HUES48 (cell line): ENCODE measurements at regions not wholly inside any gene's neighbourhood (a gene's known extent, or its start where the extent isn't known, plus 50 kb on each side); places are given as distances from the start of the nearest gene placed in this dataset.
"Not testable (repeated sequence)": the region's sequence is repeated elsewhere in the genome, so short reads cannot be mapped to it uniquely, and the experiment has no call there.

Experiments used
- H3K27ac ChIP-seq: one replicate; pipeline ENCODE4 v1.7.0; 2013; ENCODE audit warnings: low read depth, low read length, inconsistent platforms
- H3K27me3 ChIP-seq: 2 replicates; pipeline ENCODE4 v1.6.1; 2013; ENCODE audit warnings: mild to moderate bottlenecking, low read length; ENCODE audit not compliant: control insufficient read depth, insufficient read depth
- H3K36me3 ChIP-seq: 2 replicates; pipeline ENCODE4 v1.6.1; 2013; ENCODE audit warnings: low read length; ENCODE audit not compliant: control insufficient read depth, insufficient read depth
- H3K4me1 ChIP-seq: 2 replicates; pipeline ENCODE4 v1.6.1; 2013; ENCODE audit warnings: mild to moderate bottlenecking, low read length; ENCODE audit not compliant: control insufficient read depth, insufficient read depth
- H3K4me3 ChIP-seq: 2 replicates; pipeline ENCODE4 v1.5.1; 2013; ENCODE audit warnings: mild to moderate bottlenecking, low read depth, low read length
- H3K9ac ChIP-seq: 2 replicates; pipeline ENCODE4 v1.6.1; 2013; ENCODE audit warnings: mild to moderate bottlenecking, low read depth, low read length, moderate library complexity
- H3K9me3 ChIP-seq: 2 replicates; pipeline ENCODE4 v1.6.1; 2013; ENCODE audit warnings: low read length; ENCODE audit not compliant: control insufficient read depth, insufficient read depth

GRCh38 chr5:168142402-168142801 lies 149.0 kb upstream of the WWC1 start:
- H3K4me3 ChIP-seq: no peak overlapping the region
- no peak overlapping the region for H3K9ac ChIP-seq
- no peaks in the 10 kb centered on the region for H3K9me3 ChIP-seq
- H3K36me3 ChIP-seq: no peaks in the 10 kb centered on the region
- H3K4me1 ChIP-seq: 0 out of 2 replicates have a peak, but pooled peaks cover 9% of the 10 kb centered on the region
- H3K27ac ChIP-seq: no peak overlapping the region
- no peaks in the 10 kb centered on the region for H3K27me3 ChIP-seq

GRCh38 chr5:168143521-168143920 lies 147.9 kb upstream of the WWC1 start:
- not testable (repeated sequence) for H3K9ac ChIP-seq, H3K4me1 ChIP-seq, H3K27me3 ChIP-seq, H3K4me3 ChIP-seq, H3K36me3 ChIP-seq, H3K27ac ChIP-seq, H3K9me3 ChIP-seq

- H3K9me3 ChIP-seq: no peaks in the 10 kb centered on the region
- H3K27me3 ChIP-seq: no peaks in the 10 kb centered on the region
Observed at GRCh38 chr5:168147106-168147505, 144.3 kb upstream of the WWC1 start.

GRCh38 chr5:168147568-168148360 lies 143.7 kb upstream of the WWC1 start:
- H3K27me3 ChIP-seq: no peaks in the 10 kb centered on the region
- no peaks in the 10 kb centered on the region for H3K9me3 ChIP-seq
- H3K4me3 ChIP-seq: no peak overlapping the region
- no peak overlapping the region for H3K9ac ChIP-seq
- H3K27ac ChIP-seq: no peak overlapping the region
- H3K36me3 ChIP-seq: no peaks in the 10 kb centered on the region
- peaks cover 4% of the 10 kb centered on the region for H3K4me1 ChIP-seq

More at GRCh38 chr5:168147106-168147505, 144.3 kb upstream of the WWC1 start:
- no peak overlapping the region for H3K4me3 ChIP-seq
- peaks cover 4% of the 10 kb centered on the region for H3K4me1 ChIP-seq
- no peak overlapping the region for H3K9ac ChIP-seq
- no peaks in the 10 kb centered on the region for H3K36me3 ChIP-seq
- no peak overlapping the region for H3K27ac ChIP-seq

GRCh38 chr5:168151041-168151440 lies 140.4 kb upstream of the WWC1 start:
- Histone ChIP-seq H3K36me3 (no peaks in the 10 kb centered on the region), H3K4me3 (no peak overlapping the region), H3K9me3 (no peaks in the 10 kb centered on the region), H3K9ac (no peak overlapping the region), H3K27me3 (no peaks in the 10 kb centered on the region), H3K27ac (no peak overlapping the region), H3K4me1 (peaks cover 13% of the 10 kb centered on the region)

GRCh38 chr5:168152660-168153059 lies 138.8 kb upstream of the WWC1 start:
- no peak overlapping the region for H3K4me3 ChIP-seq
- H3K27ac ChIP-seq: no peak overlapping the region
- H3K9ac ChIP-seq: no peak overlapping the region
- no peaks in the 10 kb centered on the region for H3K27me3 ChIP-seq
- no peaks in the 10 kb centered on the region for H3K9me3 ChIP-seq
- no peaks in the 10 kb centered on the region for H3K36me3 ChIP-seq
- peaks cover 13% of the 10 kb centered on the region for H3K4me1 ChIP-seq

GRCh38 chr5:168153263-168153875 lies 138.1 kb upstream of the WWC1 start:
- Histone ChIP-seq H3K9ac (no peak overlapping the region), H3K9me3 (no peaks in the 10 kb centered on the region), H3K27ac (no peak overlapping the region), H3K36me3 (no peaks in the 10 kb centered on the region), H3K4me1 (peaks cover 9% of the 10 kb centered on the region), H3K27me3 (no peaks in the 10 kb centered on the region), H3K4me3 (no peak overlapping the region)

- Histone ChIP-seq H3K9me3 (no peaks in the 10 kb centered on the region), H3K36me3 (no peaks in the 10 kb centered on the region), H3K27ac (no peak overlapping the region), H3K4me3 (no peak overlapping the region), H3K27me3 (no peaks in the 10 kb centered on the region), H3K9ac (no peak overlapping the region), H3K4me1 (peaks cover 9% of the 10 kb centered on the region)
Observed at GRCh38 chr5:168153876-168154270, 137.6 kb upstream of the WWC1 start.

- no peak overlapping the region for H3K27ac ChIP-seq
- peaks cover 18% of the 10 kb centered on the region for H3K4me1 ChIP-seq
- H3K27me3 ChIP-seq: no peaks in the 10 kb centered on the region
- no peaks in the 10 kb centered on the region for H3K36me3 ChIP-seq
- H3K9me3 ChIP-seq: no peaks in the 10 kb centered on the region
- H3K9ac ChIP-seq: no peak overlapping the region
- no peak overlapping the region for H3K4me3 ChIP-seq
Observed at GRCh38 chr5:168155585-168155984, 135.9 kb upstream of the WWC1 start.

GRCh38 chr5:168156170-168156569 lies 135.3 kb upstream of the WWC1 start:
- Histone ChIP-seq H3K27ac (no peak overlapping the region), H3K4me3 (no peak overlapping the region), H3K27me3 (no peaks in the 10 kb centered on the region), H3K9me3 (no peaks in the 10 kb centered on the region), H3K4me1 (peaks cover 18% of the 10 kb centered on the region), H3K9ac (no peak overlapping the region), H3K36me3 (no peaks in the 10 kb centered on the region)

GRCh38 chr5:168157141-168157540 lies 134.3 kb upstream of the WWC1 start:
- peaks cover 18% of the 10 kb centered on the region for H3K4me1 ChIP-seq
- H3K36me3 ChIP-seq: no peaks in the 10 kb centered on the region
- no peaks in the 10 kb centered on the region for H3K27me3 ChIP-seq
- no peak overlapping the region for H3K4me3 ChIP-seq
- H3K9ac ChIP-seq: no peak overlapping the region
- no peaks in the 10 kb centered on the region for H3K9me3 ChIP-seq
- no peak overlapping the region for H3K27ac ChIP-seq
